SK-N-SH (cell line): ENCODE measurements at regions not wholly inside any gene's neighbourhood (a gene's known extent, or its start where the extent isn't known, plus 50 kb on each side); places are given as distances from the start of the nearest gene placed in this dataset.

Source experiments
- CTCF ChIP-seq: fragments of 200-600 bp; sonication (generic); IDR thresholded peaks from 2 replicates; pipeline ENCODE4 v1.6.1; 2017; ENCODE audit warnings: antibody characterized with exemption, mild to moderate bottlenecking, moderate library complexity
- ELF1 ChIP-seq: IDR thresholded peaks from 2 replicates; pipeline ENCODE4 v1.4.0; 2012
- FOSL2 ChIP-seq: IDR thresholded peaks from 2 replicates; pipeline ENCODE4 v1.4.0; 2012; ENCODE audit warnings: low read depth, mild to moderate bottlenecking, moderate library complexity, borderline replicate concordance
- GATA2 ChIP-seq: sonication (generic); formaldehyde crosslinking; IDR thresholded peaks from 2 replicates; pipeline ENCODE4 v1.5.0; 2020; ENCODE audit warnings: mild to moderate bottlenecking, missing genetic modification reagents
- JUND ChIP-seq: IDR thresholded peaks from 2 replicates; pipeline ENCODE4 v1.4.0; 2012
- MAX ChIP-seq: IDR thresholded peaks from 2 replicates; pipeline ENCODE4 v1.4.0; 2012; ENCODE audit warnings: low read depth
- PBX3 ChIP-seq: IDR thresholded peaks from 2 replicates; pipeline ENCODE4; 2012
- POLR2AphosphoS5 ChIP-seq: IDR thresholded peaks from 2 replicates; pipeline ENCODE4 v1.6.1; 2012; ENCODE audit warnings: low read depth, low read length
- TEAD4 ChIP-seq: IDR thresholded peaks from 2 replicates; pipeline ENCODE4 v1.4.0; 2012; ENCODE audit warnings: mild to moderate bottlenecking, borderline replicate concordance; ENCODE audit not compliant: insufficient read depth

GRCh38 chr7:155145477-155146255 is 75.5 kb downstream of the HTR5A start:
- no peak for TF ChIP-seq CTCF
- no peak for TF ChIP-seq PBX3
- TF ChIP-seq ELF1 = no peak
- no peak for TF ChIP-seq FOSL2
- no peak for TF ChIP-seq GATA2 (CRISPR knock-in tag)
- no peak for TF ChIP-seq JUND
- no peak for TF ChIP-seq MAX
- TF ChIP-seq TEAD4 = no peak
- no peak for TF ChIP-seq POLR2AphosphoS5
